Endothelial cell of umbilical vein (primary cell): ENCODE measurements at regions not wholly inside any gene's neighbourhood (a gene's known extent, or its start where the extent isn't known, plus 50 kb on each side); places are given as distances from the start of the nearest gene placed in this dataset.

ENCODE experiments used
- BruUV-seq: library from RNA; stranded (reverse); fragments of 400-500 nt; replicated peaks from 2 replicates; lab custom pipeline; 2021; lab: Mats Ljungman, UMichigan
- CTCF ChIA-PET: fragments of 300-600, 350-600 bp; sonication (Branson Sonifier 250); formaldehyde crosslinking; loops from one replicate; lab custom pipeline; 2021; ENCODE audit warnings: antibody characterized with exemption, inconsistent platforms; lab: Charles Lee
- POLR2A ChIA-PET: fragments of 300-600, 350-600 bp; sonication (Branson Sonifier 250); formaldehyde crosslinking; loops from one replicate; lab custom pipeline; 2021; ENCODE audit warnings: antibody characterized with exemption, inconsistent platforms; lab: Charles Lee
- DNase-seq: peaks from one replicate; pipeline ENCODE4 v3.0.0-alpha.2; 2011; ENCODE audit warnings: low read depth, low spot score
- FAIRE-seq: peaks from 2 replicates; lab custom pipeline; 2011; peaks lifted over from hg19 to GRCh38; lab: Jason Lieb, UNC
- H2AFZ ChIP-seq: 2 replicates; pipeline ENCODE4 v1.6.0; 2012; ENCODE audit warnings: low read depth, low read length, control low read depth, inconsistent platforms
- H3K27ac ChIP-seq: 2 replicates; pipeline ENCODE4 v1.5.1; 2011; ENCODE audit warnings: low read depth, mild to moderate bottlenecking, control low read depth, low read length, moderate library complexity; ENCODE audit not compliant: insufficient read depth
- H3K27me3 ChIP-seq, 2 experiments: 2 replicates each; pipeline versions ENCODE4 v1.6.0 to v1.6.1; 2011; ENCODE audit warnings: low read length in 2 of 2, mixed read lengths in 1 of 2; ENCODE audit not compliant: control insufficient read depth in 2 of 2, insufficient read depth in 2 of 2
- H3K36me3 ChIP-seq, 2 experiments: 2 replicates in 1 of 2; 3 replicates in 1 of 2; pipeline ENCODE4 v1.5.1; 2011; ENCODE audit warnings: low read length in 2 of 2, mild to moderate bottlenecking in 1 of 2, moderate library complexity in 1 of 2; ENCODE audit not compliant: control insufficient read depth in 2 of 2, insufficient read depth in 2 of 2; ENCODE audit errors: extremely low read depth in 1 of 2
- H3K4me1 ChIP-seq: 3 replicates; pipeline ENCODE4 v1.5.1; 2011; ENCODE audit warnings: mild to moderate bottlenecking, low read length; ENCODE audit not compliant: control insufficient read depth, insufficient read depth; ENCODE audit errors: extremely low read depth
- H3K4me2 ChIP-seq: 2 replicates; pipeline ENCODE4 v1.6.1; 2011; ENCODE audit warnings: low read length, control low read depth, mixed read lengths; ENCODE audit not compliant: insufficient read depth
- H3K4me3 ChIP-seq, 3 experiments: fragments of 200-600 bp in 1 of 3; sonication (generic), shearing (Covaris generic) in 1 of 3; replicated peaks in 1 of 3; 2 replicates each; pipeline ENCODE4 v1.5.1; 2011 to 2016; ENCODE audit warnings: control low read depth in 3 of 3, low read length in 3 of 3, mild to moderate bottlenecking in 2 of 3, inconsistent platforms in 1 of 3, low read depth in 1 of 3, moderate library complexity in 1 of 3; ENCODE audit not compliant: insufficient read depth in 1 of 3
- H3K79me2 ChIP-seq: 2 replicates; pipeline ENCODE4 v1.6.0; 2012; ENCODE audit warnings: low read length, inconsistent platforms; ENCODE audit not compliant: control insufficient read depth, insufficient read depth
- H3K9ac ChIP-seq: replicated peaks from 2 replicates; pipeline ENCODE3; 2011; ENCODE audit warnings: low read length, control low read depth; ENCODE audit not compliant: insufficient read depth; ENCODE audit errors: extremely low read depth
- H3K9me1 ChIP-seq: replicated peaks from 3 replicates; pipeline ENCODE4 v1.6.0; 2011; ENCODE audit warnings: mild to moderate bottlenecking, low read length; ENCODE audit not compliant: control insufficient read depth, insufficient read depth; ENCODE audit errors: extremely low read depth
- H3K9me3 ChIP-seq: replicated peaks from 2 replicates; pipeline ENCODE4 v1.5.1; 2012; ENCODE audit warnings: low read length, inconsistent platforms; ENCODE audit not compliant: control insufficient read depth, insufficient read depth
- H4K20me1 ChIP-seq: replicated peaks from 2 replicates; pipeline ENCODE3; 2011; ENCODE audit warnings: mild to moderate bottlenecking, low read length; ENCODE audit not compliant: control insufficient read depth, insufficient read depth; ENCODE audit errors: extremely low read depth
- EZH2 ChIP-seq: IDR thresholded peaks from 2 replicates; pipeline ENCODE4 v1.6.1; 2012; ENCODE audit warnings: borderline replicate concordance, low read depth, mild to moderate bottlenecking, moderate library complexity, low read length, inconsistent platforms; ENCODE audit not compliant: severe bottlenecking
- FOS ChIP-seq: IDR thresholded peaks from 2 replicates; pipeline ENCODE4 v1.6.1; 2011; ENCODE audit warnings: mild to moderate bottlenecking, low read length, moderate library complexity, borderline replicate concordance; ENCODE audit not compliant: insufficient read depth
- GATA2 ChIP-seq: IDR thresholded peaks from 2 replicates; pipeline ENCODE4 v1.7.0; 2011; ENCODE audit warnings: low read depth, mild to moderate bottlenecking, moderate library complexity, mixed read lengths, low read length; ENCODE audit not compliant: insufficient read length, insufficient read depth
- JUN ChIP-seq: IDR thresholded peaks from 2 replicates; pipeline ENCODE4 v1.6.1; 2011; ENCODE audit warnings: borderline replicate concordance, low read depth; ENCODE audit not compliant: insufficient read length, insufficient read depth
- MYC ChIP-seq: IDR thresholded peaks from one replicate; pipeline ENCODE4 v1.6.1; 2011; ENCODE audit warnings: mild to moderate bottlenecking, low read depth, low read length
- POLR2A ChIP-seq: IDR thresholded peaks from 2 replicates; pipeline ENCODE4 v1.6.1; 2012; ENCODE audit warnings: low read depth, mild to moderate bottlenecking, control low read depth, low read length
- POLR2AphosphoS5 ChIP-seq: IDR thresholded peaks from 2 replicates; pipeline ENCODE4 v1.6.1; 2012; ENCODE audit warnings: low read depth, mild to moderate bottlenecking, control low read depth, low read length, moderate library complexity; ENCODE audit not compliant: insufficient read depth
- dilution Hi-C: fragments of 300-500 bp; cut with MboI; formaldehyde crosslinking; loops from one replicate; pipeline ENCODE4 v1.15.0; 2019; ENCODE audit warnings: low sequenced_read_pairs; ENCODE audit not compliant: extremely low pct_ligation_motif_present
- intact Hi-C: fragments of 100-400 bp; cut with micrococcal nuclease; formaldehyde crosslinking; loops from one replicate; pipeline ENCODE4 v1.10.0; 2022
- TF ChIP-seq, protein P1 (sequence below), 2 donors: IDR thresholded peaks; 1 replicate in 1 of 2; 2 replicates in 1 of 2; pipeline ENCODE4 v1.5.1; 2011; ENCODE audit warnings: low read length in 2 of 2, mild to moderate bottlenecking in 2 of 2, moderate library complexity in 2 of 2, control low read depth in 1 of 2, inconsistent platforms in 1 of 2, low read depth in 1 of 2; ENCODE audit not compliant: insufficient read depth in 1 of 2; ENCODE audit errors: extremely low read depth in 1 of 2
- TF ChIP-seq, protein P2 (sequence below): IDR thresholded peaks from 2 replicates; pipeline ENCODE4 v1.6.1; 2011; ENCODE audit not compliant: insufficient read depth, insufficient read length

DNA sequence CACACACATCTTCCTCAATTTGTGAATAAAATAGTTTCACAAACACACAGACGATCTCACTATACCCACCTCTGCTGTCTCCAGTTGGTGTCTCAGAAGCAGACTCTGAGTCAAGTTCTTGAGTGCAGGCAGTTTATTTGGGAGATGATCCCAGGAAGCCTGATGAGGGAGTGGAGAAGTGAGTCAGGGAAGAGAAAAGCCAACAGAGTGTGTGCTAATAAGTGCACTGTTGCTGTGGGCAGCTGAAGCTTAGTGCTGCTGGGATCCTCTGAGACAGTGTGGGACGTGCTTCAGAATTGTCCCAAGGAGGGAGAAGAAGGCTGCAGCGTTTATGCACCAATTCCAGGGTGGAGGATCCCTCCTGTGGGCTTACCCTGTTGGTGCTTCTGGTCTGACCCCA lies 423.2 kb upstream of the C16orf82 start:
- no peak for FAIRE-seq
- Histone ChIP-seq H3K36me3 (no peaks in the 10 kb centered on the region), H4K20me1 (no peaks in the 10 kb centered on the region), H3K4me3 (no peak overlapping the region), H3K27me3 (no peaks in the 10 kb centered on the region), H3K4me2 (no peak overlapping the region), H3K79me2 (no peaks in the 10 kb centered on the region), H3K27ac (no peak overlapping the region), H3K4me1 (no peaks in the 10 kb centered on the region), H3K9ac (no peak overlapping the region), H2AFZ (no peak overlapping the region), H3K9me3 (no peaks in the 10 kb centered on the region), H3K9me1 (no peaks in the 10 kb centered on the region)
- BruUV-seq = no TSS peak
- TF ChIP-seq, protein P1, sequence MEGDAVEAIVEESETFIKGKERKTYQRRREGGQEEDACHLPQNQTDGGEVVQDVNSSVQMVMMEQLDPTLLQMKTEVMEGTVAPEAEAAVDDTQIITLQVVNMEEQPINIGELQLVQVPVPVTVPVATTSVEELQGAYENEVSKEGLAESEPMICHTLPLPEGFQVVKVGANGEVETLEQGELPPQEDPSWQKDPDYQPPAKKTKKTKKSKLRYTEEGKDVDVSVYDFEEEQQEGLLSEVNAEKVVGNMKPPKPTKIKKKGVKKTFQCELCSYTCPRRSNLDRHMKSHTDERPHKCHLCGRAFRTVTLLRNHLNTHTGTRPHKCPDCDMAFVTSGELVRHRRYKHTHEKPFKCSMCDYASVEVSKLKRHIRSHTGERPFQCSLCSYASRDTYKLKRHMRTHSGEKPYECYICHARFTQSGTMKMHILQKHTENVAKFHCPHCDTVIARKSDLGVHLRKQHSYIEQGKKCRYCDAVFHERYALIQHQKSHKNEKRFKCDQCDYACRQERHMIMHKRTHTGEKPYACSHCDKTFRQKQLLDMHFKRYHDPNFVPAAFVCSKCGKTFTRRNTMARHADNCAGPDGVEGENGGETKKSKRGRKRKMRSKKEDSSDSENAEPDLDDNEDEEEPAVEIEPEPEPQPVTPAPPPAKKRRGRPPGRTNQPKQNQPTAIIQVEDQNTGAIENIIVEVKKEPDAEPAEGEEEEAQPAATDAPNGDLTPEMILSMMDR (IDR thresholded peaks at IDR 0.05; ENCODE audit: extremely low read depth in 1 of 2, insufficient read depth in 1 of 2, low read depth in 1 of 2, low read length in 2 of 2) = no peak
- TF ChIP-seq POLR2A (no peak), JUN (no peak), POLR2AphosphoS5 (no peak), FOS (no peak), MYC (no peak), GATA2 (no peak), EZH2 (no peak)
- TF ChIP-seq, protein P2, sequence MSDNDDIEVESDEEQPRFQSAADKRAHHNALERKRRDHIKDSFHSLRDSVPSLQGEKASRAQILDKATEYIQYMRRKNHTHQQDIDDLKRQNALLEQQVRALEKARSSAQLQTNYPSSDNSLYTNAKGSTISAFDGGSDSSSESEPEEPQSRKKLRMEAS = no peak
- intact Hi-C loops = no loop called here
- dilution Hi-C loops = no loop called here
- POLR2A ChIA-PET = no interaction called here
- no peak for DNase-seq
- CTCF ChIA-PET = no interaction called here
